Karpas-422 (cell line): ENCODE measurements at regions not wholly inside any gene's neighbourhood (a gene's known extent, or its start where the extent isn't known, plus 50 kb on each side); places are given as distances from the start of the nearest gene placed in this dataset.

Experiments
- DNase-seq: peaks from one replicate; pipeline ENCODE4 v3.0.0-alpha.2; 2015
- H2AFZ ChIP-seq: fragments of 200-600 bp; sonication (generic); 2 replicates; pipeline ENCODE4 v1.6.1; 2014; ENCODE audit warnings: antibody characterized with exemption, low read length, mixed read lengths
- H3K27ac ChIP-seq: fragments of 200-600 bp; sonication (generic); 2 replicates; pipeline ENCODE4 v1.5.1; 2014; ENCODE audit warnings: mild to moderate bottlenecking, low read length, moderate library complexity
- H3K27me3 ChIP-seq: fragments of 200-600 bp; sonication (generic); 2 replicates; pipeline ENCODE4 v1.6.1; 2014; ENCODE audit warnings: low read length, mixed read lengths
- H3K36me3 ChIP-seq: fragments of 200-600 bp; sonication (generic); 2 replicates; pipeline ENCODE4 v1.6.1; 2014; ENCODE audit warnings: low read length, mixed read lengths; ENCODE audit not compliant: insufficient read depth
- H3K4me1 ChIP-seq: fragments of 200-600 bp; sonication (generic); 2 replicates; pipeline ENCODE4 v1.6.1; 2014; ENCODE audit warnings: mild to moderate bottlenecking, low read length, mixed read lengths
- H3K4me2 ChIP-seq: fragments of 200-600 bp; sonication (generic); 2 replicates; pipeline ENCODE4 v1.6.1; 2014; ENCODE audit warnings: low read length, low read depth, mild to moderate bottlenecking; ENCODE audit not compliant: poor library complexity, severe bottlenecking
- H3K4me3 ChIP-seq: fragments of 200-600 bp; sonication (generic); 2 replicates; pipeline ENCODE4 v1.5.1; 2014; ENCODE audit warnings: mild to moderate bottlenecking, antibody characterized with exemption, low read length, mixed read lengths
- H3K79me2 ChIP-seq: fragments of 200-600 bp; sonication (generic); 2 replicates; pipeline ENCODE4 v1.6.1; 2014; ENCODE audit warnings: mild to moderate bottlenecking, low read length, mixed read lengths
- H3K9ac ChIP-seq: fragments of 200-600 bp; sonication (generic); 2 replicates; pipeline ENCODE4 v1.6.0; 2014; ENCODE audit warnings: low read length
- H3K9me2 ChIP-seq: fragments of 200-600 bp; sonication (generic), shearing (Covaris generic); replicated peaks from 2 replicates; pipeline ENCODE4 v1.6.0; 2014; ENCODE audit warnings: mild to moderate bottlenecking, low read length, moderate library complexity; ENCODE audit not compliant: insufficient read depth
- H3K9me3 ChIP-seq: fragments of 300-700, 200-600 bp; sonication (generic); 2 replicates; pipeline ENCODE4 v1.6.1; 2014; ENCODE audit warnings: low read length, mixed read lengths
- H4K20me1 ChIP-seq: fragments of 200-600 bp; sonication (generic); 2 replicates; pipeline ENCODE4 v1.6.1; 2014; ENCODE audit warnings: mild to moderate bottlenecking, antibody characterized with exemption, low read length, low read depth; ENCODE audit not compliant: insufficient read depth

DNA sequence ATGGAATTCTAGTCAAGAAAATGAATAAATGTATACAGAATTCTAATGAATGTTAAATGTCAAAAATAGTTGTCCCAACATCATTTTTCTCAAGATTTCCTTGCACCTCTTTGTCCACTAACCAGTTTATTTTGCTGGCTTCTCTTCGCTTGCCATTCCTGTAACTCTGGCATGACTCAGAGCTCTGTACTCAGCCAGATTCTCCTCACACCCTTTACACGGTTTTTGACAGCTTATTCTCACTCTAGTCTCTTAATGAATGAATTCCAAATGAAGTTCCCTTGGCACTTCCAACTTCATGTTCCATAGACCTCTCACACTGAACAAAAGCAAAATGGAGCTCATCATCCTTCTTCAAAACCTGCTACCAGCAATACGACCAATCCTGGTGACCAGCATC lies 419.3 kb upstream of the SLIT2 start:
- Histone ChIP-seq H3K4me1 (no peaks in the 10 kb centered on the region), H3K36me3 (no peaks in the 10 kb centered on the region), H4K20me1 (no peaks in the 10 kb centered on the region), H3K79me2 (no peaks in the 10 kb centered on the region), H3K9me3 (peaks cover 28% of the 10 kb centered on the region), H3K27me3 (no peaks in the 10 kb centered on the region), H3K4me3 (no peak overlapping the region), H3K4me2 (no peak overlapping the region), H2AFZ (no peak overlapping the region), H3K9ac (no peak overlapping the region), H3K9me2 (no peaks in the 10 kb centered on the region), H3K27ac (no peak overlapping the region)
- no peak for DNase-seq

GRCh38 chr4:19831644-19832285 lies 419.9 kb upstream of the SLIT2 start:
- Histone ChIP-seq H3K27ac (no peak overlapping the region), H3K4me3 (no peak overlapping the region), H4K20me1 (no peaks in the 10 kb centered on the region), H2AFZ (no peak overlapping the region), H3K27me3 (no peaks in the 10 kb centered on the region), H3K4me1 (no peaks in the 10 kb centered on the region), H3K9ac (no peak overlapping the region), H3K4me2 (no peak overlapping the region), H3K79me2 (no peaks in the 10 kb centered on the region), H3K36me3 (no peaks in the 10 kb centered on the region), H3K9me2 (no peaks in the 10 kb centered on the region), H3K9me3 (peaks cover 25% of the 10 kb centered on the region)
- DNase-seq = no peak

DNA sequence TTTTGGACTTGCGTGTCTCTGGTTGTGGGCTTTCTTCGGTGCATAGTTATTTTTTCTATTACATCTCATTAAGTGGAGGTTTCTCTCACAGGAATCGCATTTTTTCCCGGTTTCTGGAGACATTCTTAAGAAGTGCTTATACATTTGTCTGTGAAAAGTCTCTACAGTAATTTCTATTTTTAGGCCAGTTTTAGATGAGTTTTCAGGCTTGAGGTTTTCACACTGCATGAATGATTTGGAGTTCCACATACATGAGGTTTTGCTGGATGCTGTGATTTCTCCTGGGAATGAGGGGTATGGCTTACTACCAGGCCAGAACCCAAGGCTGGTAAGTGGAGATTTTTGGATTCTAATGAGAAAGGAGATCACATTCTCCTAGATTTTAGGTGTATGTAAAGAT lies 422.6 kb upstream of the SLIT2 start:
- H3K9me2 ChIP-seq = no peaks in the 10 kb centered on the region
- no peaks in the 10 kb centered on the region for H3K36me3 ChIP-seq
- no peaks in the 10 kb centered on the region for H3K79me2 ChIP-seq
- H3K27me3 ChIP-seq = no peaks in the 10 kb centered on the region
- H3K4me2 ChIP-seq = no peak overlapping the region
- H3K9me3 ChIP-seq = peaks cover 22% of the 10 kb centered on the region
- DNase-seq = no peak
- H3K9ac ChIP-seq = no peak overlapping the region
- H4K20me1 ChIP-seq = no peaks in the 10 kb centered on the region
- H3K4me1 ChIP-seq = no peaks in the 10 kb centered on the region
- H2AFZ ChIP-seq = no peak overlapping the region
- no peak overlapping the region for H3K27ac ChIP-seq
- H3K4me3 ChIP-seq = no peak overlapping the region

DNA sequence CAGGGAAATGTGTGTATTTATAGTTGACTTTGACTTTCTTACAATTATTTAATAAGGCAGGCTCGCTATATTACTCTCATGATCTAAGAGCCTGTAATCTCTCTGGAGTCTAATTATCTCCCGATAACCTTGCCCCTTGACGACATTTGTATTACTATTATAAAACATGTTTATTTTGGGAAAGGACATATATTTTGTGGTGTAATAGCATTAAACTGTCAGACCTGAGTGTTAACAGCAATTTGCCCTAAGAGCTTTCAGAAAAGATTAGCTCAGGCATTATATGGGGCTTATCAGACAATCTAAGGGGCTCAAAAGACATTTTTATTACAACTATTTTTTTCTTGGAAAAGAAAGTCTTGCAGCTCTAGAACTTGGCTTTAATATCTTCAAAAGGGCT lies 427.9 kb upstream of the SLIT2 start:
- H3K27me3 ChIP-seq = no peaks in the 10 kb centered on the region
- H3K4me1 ChIP-seq = no peaks in the 10 kb centered on the region
- H3K27ac ChIP-seq = no peak overlapping the region
- H3K9me2 ChIP-seq = no peaks in the 10 kb centered on the region
- H2AFZ ChIP-seq = no peak overlapping the region
- H3K4me2 ChIP-seq = no peak overlapping the region
- H3K4me3 ChIP-seq = no peak overlapping the region
- no peaks in the 10 kb centered on the region for H4K20me1 ChIP-seq
- H3K79me2 ChIP-seq = no peaks in the 10 kb centered on the region
- H3K9me3 ChIP-seq = peaks cover 12% of the 10 kb centered on the region
- DNase-seq = no peak
- H3K36me3 ChIP-seq = no peaks in the 10 kb centered on the region
- H3K9ac ChIP-seq = no peak overlapping the region

- no peak for DNase-seq
- Histone ChIP-seq H4K20me1 (no peaks in the 10 kb centered on the region), H2AFZ (no peak overlapping the region), H3K9me2 (no peaks in the 10 kb centered on the region), H3K4me1 (no peaks in the 10 kb centered on the region), H3K4me3 (no peak overlapping the region), H3K4me2 (no peak overlapping the region), H3K79me2 (no peaks in the 10 kb centered on the region), H3K9me3 (peaks cover 16% of the 10 kb centered on the region), H3K9ac (no peak overlapping the region), H3K27me3 (no peaks in the 10 kb centered on the region), H3K27ac (no peak overlapping the region), H3K36me3 (no peaks in the 10 kb centered on the region)
These were observed 432.0 kb upstream of the SLIT2 start for GRCh38 chr4:19819737-19820136.

GRCh38 chr4:19809989-19810388 lies 441.7 kb upstream of the SLIT2 start:
- Histone ChIP-seq H2AFZ (no peak overlapping the region), H3K9me3 (peaks cover 38% of the 10 kb centered on the region), H3K9me2 (no peaks in the 10 kb centered on the region), H3K79me2 (no peaks in the 10 kb centered on the region), H3K4me3 (no peak overlapping the region), H3K4me1 (no peaks in the 10 kb centered on the region), H3K4me2 (no peak overlapping the region), H3K36me3 (no peaks in the 10 kb centered on the region), H3K27ac (no peak overlapping the region), H3K27me3 (no peaks in the 10 kb centered on the region), H4K20me1 (no peaks in the 10 kb centered on the region), H3K9ac (no peak overlapping the region)
- no peak for DNase-seq

DNA sequence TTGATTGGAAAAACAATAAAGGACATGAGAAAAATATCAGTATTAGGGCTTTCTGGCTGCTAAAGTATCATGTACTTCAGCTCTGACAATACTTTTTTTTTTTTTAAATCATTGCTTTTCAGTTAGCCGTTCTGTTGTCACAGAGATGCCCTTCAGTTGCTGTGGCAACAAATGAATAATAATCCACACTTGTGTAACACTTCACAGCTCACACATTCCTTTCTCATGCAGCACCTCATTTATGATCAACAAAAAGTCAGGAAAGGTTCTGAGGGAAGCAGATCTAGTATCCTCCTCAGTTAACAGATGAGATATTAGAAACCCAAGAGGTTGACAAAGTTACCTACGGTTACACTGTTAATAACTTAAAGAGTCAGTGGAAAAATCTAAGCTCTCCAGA lies 444.2 kb upstream of the SLIT2 start:
- Histone ChIP-seq H3K4me2 (no peak overlapping the region), H3K9ac (no peak overlapping the region), H3K79me2 (no peaks in the 10 kb centered on the region), H3K27ac (no peak overlapping the region), H3K4me1 (no peaks in the 10 kb centered on the region), H2AFZ (no peak overlapping the region), H3K4me3 (no peak overlapping the region), H4K20me1 (no peaks in the 10 kb centered on the region), H3K36me3 (no peaks in the 10 kb centered on the region), H3K27me3 (no peaks in the 10 kb centered on the region), H3K9me3 (peaks cover 30% of the 10 kb centered on the region), H3K9me2 (no peaks in the 10 kb centered on the region)
- DNase-seq = no peak

- no peaks in the 10 kb centered on the region for H4K20me1 ChIP-seq
- no peak overlapping the region for H2AFZ ChIP-seq
- H3K4me2 ChIP-seq = no peak overlapping the region
- no peaks in the 10 kb centered on the region for H3K27me3 ChIP-seq
- H3K4me1 ChIP-seq = no peaks in the 10 kb centered on the region
- H3K4me3 ChIP-seq = no peak overlapping the region
- H3K9me2 ChIP-seq = no peaks in the 10 kb centered on the region
- H3K27ac ChIP-seq = no peak overlapping the region
- H3K36me3 ChIP-seq = no peaks in the 10 kb centered on the region
- H3K9ac ChIP-seq = no peak overlapping the region
- H3K9me3 ChIP-seq = peaks cover 28% of the 10 kb centered on the region
- no peaks in the 10 kb centered on the region for H3K79me2 ChIP-seq
- DNase-seq = no peak
These were observed 444.8 kb upstream of the SLIT2 start for GRCh38 chr4:19806865-19807264.

GRCh38 chr4:19803406-19803805 lies 448.3 kb upstream of the SLIT2 start:
- H3K9me2 ChIP-seq = no peaks in the 10 kb centered on the region
- no peak overlapping the region for H3K4me2 ChIP-seq
- H2AFZ ChIP-seq = no peak overlapping the region
- no peak overlapping the region for H3K4me3 ChIP-seq
- H3K4me1 ChIP-seq = no peaks in the 10 kb centered on the region
- H3K9ac ChIP-seq = no peak overlapping the region
- peaks cover 16% of the 10 kb centered on the region for H3K9me3 ChIP-seq
- no peaks in the 10 kb centered on the region for H3K27me3 ChIP-seq
- no peaks in the 10 kb centered on the region for H3K36me3 ChIP-seq
- H3K27ac ChIP-seq = no peak overlapping the region
- DNase-seq = no peak
- no peaks in the 10 kb centered on the region for H3K79me2 ChIP-seq
- no peaks in the 10 kb centered on the region for H4K20me1 ChIP-seq
